ENCODE measurements at regions not wholly inside any gene's neighbourhood (a gene's known extent, or its start where the extent isn't known, plus 50 kb on each side); places are given as distances from the start of the nearest gene placed in this dataset.

- Mint-ChIP-seq H3K27ac (no peak overlapping the region), H3K36me3 (ENCODE audit: low read depth) (no peaks in the 10 kb centered on the region), H3K4me1 (ENCODE audit: low read depth) (peaks cover 9% of the 10 kb centered on the region), H3K9me3 (no peaks in the 10 kb centered on the region), H3K4me3 (no peak overlapping the region), H3K27me3 (peaks cover 3% of the 10 kb centered on the region)
- intact Hi-C loops (cut with micrococcal nuclease), result no loop called here
Measured at GRCh38 chr5:108661024-108661423, 86.7 kb upstream of the FER start.

GRCh38 chr5:108660291-108660690 lies 87.4 kb upstream of the FER start:
- intact Hi-C loops (cut with micrococcal nuclease), result no loop called here
- no peak overlapping the region for H3K27ac Mint-ChIP-seq
- no peak overlapping the region for H3K4me3 Mint-ChIP-seq
- peaks cover 9% of the 10 kb centered on the region for H3K4me1 Mint-ChIP-seq (ENCODE audit: low read depth)
- peaks cover 3% of the 10 kb centered on the region for H3K27me3 Mint-ChIP-seq
- H3K9me3 Mint-ChIP-seq, result no peaks in the 10 kb centered on the region
- no peaks in the 10 kb centered on the region for H3K36me3 Mint-ChIP-seq (ENCODE audit: low read depth)

- H3K4me3 Mint-ChIP-seq, result no peak overlapping the region
- peaks cover 9% of the 10 kb centered on the region for H3K4me1 Mint-ChIP-seq (ENCODE audit: low read depth)
- H3K9me3 Mint-ChIP-seq, result no peaks in the 10 kb centered on the region
- H3K27ac Mint-ChIP-seq, result no peak overlapping the region
- peaks cover 3% of the 10 kb centered on the region for H3K27me3 Mint-ChIP-seq
- no peaks in the 10 kb centered on the region for H3K36me3 Mint-ChIP-seq (ENCODE audit: low read depth)
- intact Hi-C loops (cut with micrococcal nuclease), result no loop called here
Measured at GRCh38 chr5:108659531-108659930, 88.2 kb upstream of the FER start.

GRCh38 chr5:108655750-108656450 lies 91.8 kb upstream of the FER start:
- H3K27ac Mint-ChIP-seq, result no peak overlapping the region
- H3K27me3 Mint-ChIP-seq, result peaks cover 3% of the 10 kb centered on the region
- no peaks in the 10 kb centered on the region for H3K9me3 Mint-ChIP-seq
- peaks cover 9% of the 10 kb centered on the region for H3K4me1 Mint-ChIP-seq (ENCODE audit: low read depth)
- H3K36me3 Mint-ChIP-seq (ENCODE audit: low read depth), result no peaks in the 10 kb centered on the region
- intact Hi-C loops (cut with micrococcal nuclease), result no loop called here
- no peak overlapping the region for H3K4me3 Mint-ChIP-seq

GRCh38 chr5:108654051-108654450 lies 93.6 kb upstream of the FER start:
- intact Hi-C loops (cut with micrococcal nuclease), result no loop called here
- Mint-ChIP-seq H3K4me1 (ENCODE audit: low read depth) (no peaks in the 10 kb centered on the region), H3K36me3 (ENCODE audit: low read depth) (no peaks in the 10 kb centered on the region), H3K9me3 (no peaks in the 10 kb centered on the region), H3K4me3 (no peak overlapping the region), H3K27me3 (no peaks in the 10 kb centered on the region), H3K27ac (no peak overlapping the region)

GRCh38 chr5:108653201-108653600 lies 94.5 kb upstream of the FER start:
- H3K4me3 Mint-ChIP-seq, result no peak overlapping the region
- H3K27ac Mint-ChIP-seq, result no peak overlapping the region
- intact Hi-C loops (cut with micrococcal nuclease), result no loop called here
- no peaks in the 10 kb centered on the region for H3K4me1 Mint-ChIP-seq (ENCODE audit: low read depth)
- no peaks in the 10 kb centered on the region for H3K36me3 Mint-ChIP-seq (ENCODE audit: low read depth)
- peaks cover 3% of the 10 kb centered on the region for H3K9me3 Mint-ChIP-seq
- H3K27me3 Mint-ChIP-seq, result no peaks in the 10 kb centered on the region

GRCh38 chr5:108650997-108651396 lies 96.7 kb upstream of the FER start:
- no peak overlapping the region for H3K27ac Mint-ChIP-seq
- no peaks in the 10 kb centered on the region for H3K27me3 Mint-ChIP-seq
- H3K4me3 Mint-ChIP-seq, result no peak overlapping the region
- H3K9me3 Mint-ChIP-seq, result peaks cover 22% of the 10 kb centered on the region
- no peaks in the 10 kb centered on the region for H3K4me1 Mint-ChIP-seq (ENCODE audit: low read depth)
- intact Hi-C loops (cut with micrococcal nuclease), result no loop called here
- H3K36me3 Mint-ChIP-seq (ENCODE audit: low read depth), result no peaks in the 10 kb centered on the region

GRCh38 chr5:108649646-108650045 lies 98.1 kb upstream of the FER start:
- intact Hi-C loops (cut with micrococcal nuclease), result no loop called here

GRCh38 chr5:108649106-108649505 lies 98.6 kb upstream of the FER start:
- Mint-ChIP-seq H3K9me3 (peaks cover 22% of the 10 kb centered on the region), H3K4me3 (no peak overlapping the region)

More at GRCh38 chr5:108649646-108650045, 98.1 kb upstream of the FER start:
- Mint-ChIP-seq H3K9me3 (peaks cover 22% of the 10 kb centered on the region), H3K27ac (no peak overlapping the region), H3K4me1 (ENCODE audit: low read depth) (no peaks in the 10 kb centered on the region), H3K36me3 (ENCODE audit: low read depth) (no peaks in the 10 kb centered on the region), H3K4me3 (no peak overlapping the region), H3K27me3 (no peaks in the 10 kb centered on the region)

GRCh38 chr5:108642170-108642906 lies 105.4 kb upstream of the FER start:
- peak overlapping the region; percentile 48 for H3K27ac Mint-ChIP-seq
- H3K36me3 Mint-ChIP-seq (ENCODE audit: low read depth), result no peaks in the 10 kb centered on the region
- no peaks in the 10 kb centered on the region for H3K27me3 Mint-ChIP-seq
- intact Hi-C loops (cut with micrococcal nuclease), result loop anchor here (2.0 kb wide), 1 partner anchor 826 kb away; no protein-coding TSS in a partner anchor
- peaks cover 9% of the 10 kb centered on the region for H3K4me1 Mint-ChIP-seq (ENCODE audit: low read depth)
- peaks cover 11% of the 10 kb centered on the region for H3K9me3 Mint-ChIP-seq
- H3K4me3 Mint-ChIP-seq, result peak overlapping the region; percentile 25

More at GRCh38 chr5:108649106-108649505, 98.6 kb upstream of the FER start:
- no peaks in the 10 kb centered on the region for H3K36me3 Mint-ChIP-seq (ENCODE audit: low read depth)
- no peaks in the 10 kb centered on the region for H3K4me1 Mint-ChIP-seq (ENCODE audit: low read depth)
- no peaks in the 10 kb centered on the region for H3K27me3 Mint-ChIP-seq
- intact Hi-C loops (cut with micrococcal nuclease), result no loop called here
- no peak overlapping the region for H3K27ac Mint-ChIP-seq

GRCh38 chr5:108641596-108641995 lies 106.1 kb upstream of the FER start:
- intact Hi-C loops (cut with micrococcal nuclease), result no loop called here
- Mint-ChIP-seq H3K9me3 (peaks cover 4% of the 10 kb centered on the region), H3K36me3 (ENCODE audit: low read depth) (no peaks in the 10 kb centered on the region), H3K27me3 (no peaks in the 10 kb centered on the region), H3K27ac (no peak overlapping the region), H3K4me3 (no peak overlapping the region), H3K4me1 (ENCODE audit: low read depth) (peaks cover 16% of the 10 kb centered on the region)

GRCh38 chr5:108639366-108639765 lies 108.3 kb upstream of the FER start:
- no peaks in the 10 kb centered on the region for H3K9me3 Mint-ChIP-seq
- no peak overlapping the region for H3K4me3 Mint-ChIP-seq
- H3K27me3 Mint-ChIP-seq, result no peaks in the 10 kb centered on the region
- H3K27ac Mint-ChIP-seq, result no peak overlapping the region
- H3K4me1 Mint-ChIP-seq (ENCODE audit: low read depth), result peaks cover 16% of the 10 kb centered on the region
- intact Hi-C loops (cut with micrococcal nuclease), result no loop called here
- no peaks in the 10 kb centered on the region for H3K36me3 Mint-ChIP-seq (ENCODE audit: low read depth)

GRCh38 chr5:108638021-108638420 lies 109.7 kb upstream of the FER start:
- H3K9me3 Mint-ChIP-seq, result no peaks in the 10 kb centered on the region
- no peaks in the 10 kb centered on the region for H3K36me3 Mint-ChIP-seq (ENCODE audit: low read depth)
- no peak overlapping the region for H3K27ac Mint-ChIP-seq
- H3K4me3 Mint-ChIP-seq, result no peak overlapping the region
- intact Hi-C loops (cut with micrococcal nuclease), result no loop called here
- peaks cover 16% of the 10 kb centered on the region for H3K4me1 Mint-ChIP-seq (ENCODE audit: low read depth)
- no peaks in the 10 kb centered on the region for H3K27me3 Mint-ChIP-seq

GRCh38 chr5:108637134-108637533 lies 110.6 kb upstream of the FER start:
- Mint-ChIP-seq H3K36me3 (ENCODE audit: low read depth) (no peaks in the 10 kb centered on the region), H3K27me3 (no peaks in the 10 kb centered on the region), H3K27ac (no peak overlapping the region), H3K4me3 (no peak overlapping the region), H3K9me3 (no peaks in the 10 kb centered on the region), H3K4me1 (ENCODE audit: low read depth) (peaks cover 12% of the 10 kb centered on the region)
- intact Hi-C loops (cut with micrococcal nuclease), result no loop called here
